Psoas muscle (tissue), 7 donors: ENCODE measurements at regions not wholly inside any gene's neighbourhood (a gene's known extent, or its start where the extent isn't known, plus 50 kb on each side); places are given as distances from the start of the nearest gene placed in this dataset.

Experiments
- ATAC-seq, 4 donors: fragments of 200-7000 bp; cut with Tn5 transposase; one replicate each; pipeline ENCODE4 v1.9.1; 2020; ENCODE audit warnings: moderate library complexity in 3 of 4, mild to moderate bottlenecking in 2 of 4
- DNase-seq, 2 donors: peaks; one replicate each; pipeline ENCODE4 v3.0.0-alpha.2; 2020
- H3K27ac ChIP-seq: fragments of 200-600 bp; one replicate; pipeline ENCODE4 v1.8.0; 2022
- H3K27me3 ChIP-seq, 3 donors: fragments of 200-600 bp in 1 of 3; one replicate each; pipeline versions ENCODE4 v1.6.1 to v1.8.0; 2013 to 2022; ENCODE audit warnings: low read length in 2 of 3, mild to moderate bottlenecking in 2 of 3, moderate library complexity in 1 of 3; ENCODE audit not compliant: insufficient read depth in 3 of 3
- H3K36me3 ChIP-seq, 2 donors: fragments of 200-600 bp in 1 of 2; one replicate each; pipeline versions ENCODE4 v1.6.1 to v1.8.0; 2013 to 2022; ENCODE audit warnings: low read depth in 1 of 2, mild to moderate bottlenecking in 1 of 2, moderate library complexity in 1 of 2; ENCODE audit not compliant: insufficient read depth in 1 of 2
- H3K4me1 ChIP-seq: fragments of 200-600 bp; one replicate; pipeline ENCODE4 v1.8.0; 2022
- H3K4me3 ChIP-seq: fragments of 200-600 bp; one replicate; pipeline ENCODE4 v1.8.0; 2022; ENCODE audit warnings: mild to moderate bottlenecking
- H3K9me3 ChIP-seq: fragments of 200-600 bp; one replicate; pipeline ENCODE4 v1.8.0; 2022
- CTCF ChIP-seq: fragments of 200-600 bp; IDR thresholded peaks from one replicate; pipeline ENCODE4 v1.8.0; 2022; ENCODE audit warnings: antibody characterized with exemption
- WGBS, 3 donors: extraction: QIAGEN DNeasy Blood & Tissue Kit; methylation state at CpG; one replicate each; pipeline versions ENCODE4 v1.1.6 to v1.1.7; 2013; 5-methylcytosine and 5-hydroxymethylcytosine counted together
- intact Hi-C, 2 donors: fragments of 100-400 bp; cut with DNase I; formaldehyde crosslinking; loops; one replicate each; pipeline versions ENCODE4 v1.11.0 to v1.14.2; 2022
- donor health status: healthy with polysubstance abuse.
- donor health status: DM: no; HTN: no; CAD: no; lungs with moderate emphysema.
- donor health status: Bipolar disorder and iron deficiency.
- donor health status: healthy.
- donor health status: DM: yes; HTN: yes; CAD: no.
- donor health status: DM: no; HTN: no; CAD: no.
- donor health status: DM: yes; HTN: yes; CAD: no.

GRCh38 chr12:97276661-97277429, 185.8 kb upstream of the RMST start:
- DNase-seq (no peak), ATAC-seq (no peak)
- Histone ChIP-seq H3K36me3 (no peaks in the 10 kb centered on the region), H3K27ac (no peak overlapping the region), H3K27me3 (no peaks in the 10 kb centered on the region), H3K9me3 (peaks cover 3% of the 10 kb centered on the region), H3K4me1 (no peaks in the 10 kb centered on the region), H3K4me3 (no peak overlapping the region)
- no peak for TF ChIP-seq CTCF
- WGBS, 3 donors, result 87 to 92% (median 89%) methylated on average over 1 of the region's 1 CpG
- intact Hi-C loops, result no loop called here

- Histone ChIP-seq H3K4me1 (no peaks in the 10 kb centered on the region), H3K9me3 (peaks cover 3% of the 10 kb centered on the region), H3K27ac (no peak overlapping the region), H3K27me3 (no peaks in the 10 kb centered on the region), H3K4me3 (no peak overlapping the region), H3K36me3 (no peaks in the 10 kb centered on the region)
- no peak for ATAC-seq
- 87 to 88% (median 87%) methylated on average over 8 of the region's 8 CpGs for WGBS, 3 donors
- no peak for DNase-seq
- intact Hi-C loops, result no loop called here
- no peak for TF ChIP-seq CTCF
Observed at GRCh38 chr12:97283297-97283696, 179.3 kb upstream of the RMST start.

DNA sequence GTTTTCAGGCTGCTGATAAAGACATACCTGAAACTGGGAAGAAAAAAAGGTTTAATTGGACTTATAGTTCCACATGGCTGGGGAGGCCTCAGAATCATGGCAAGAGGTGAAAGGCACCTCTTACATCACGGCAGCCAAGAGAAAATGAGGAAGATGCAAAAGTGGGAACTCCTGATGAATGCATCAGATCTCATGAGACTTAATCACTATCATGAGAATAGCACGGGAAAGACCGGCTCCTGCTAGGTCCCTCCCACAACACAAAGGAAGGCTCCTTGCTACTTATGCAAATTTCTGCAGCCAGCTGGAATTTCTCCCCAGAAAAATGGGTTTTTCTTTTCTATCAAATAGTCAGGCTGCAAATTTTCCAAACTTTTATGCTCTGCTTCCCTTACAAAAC, 174.1 kb upstream of the RMST start:
- no peaks in the 10 kb centered on the region for H3K27me3 ChIP-seq
- no peak overlapping the region for H3K27ac ChIP-seq
- no peak overlapping the region for H3K4me3 ChIP-seq
- H3K9me3 ChIP-seq, result no peaks in the 10 kb centered on the region
- no peaks in the 10 kb centered on the region for H3K36me3 ChIP-seq
- DNase-seq (no peak), ATAC-seq (no peak)
- no peak for TF ChIP-seq CTCF
- H3K4me1 ChIP-seq, result no peaks in the 10 kb centered on the region
- intact Hi-C loops, result no loop called here
- WGBS, 3 donors, result 64 to 73% (median 72%) methylated on average over 3 of the region's 3 CpGs

GRCh38 chr12:97292588-97292987, 170.0 kb upstream of the RMST start:
- ATAC-seq (no peak), DNase-seq (no peak)
- Histone ChIP-seq H3K36me3 (no peaks in the 10 kb centered on the region), H3K4me3 (no peak overlapping the region), H3K27me3 (no peaks in the 10 kb centered on the region), H3K4me1 (no peaks in the 10 kb centered on the region), H3K27ac (no peak overlapping the region), H3K9me3 (no peaks in the 10 kb centered on the region)
- 75 to 84% (median 79%) methylated on average over 3 of the region's 3 CpGs for WGBS, 3 donors
- intact Hi-C loops, result no loop called here
- TF ChIP-seq CTCF, result no peak

DNA sequence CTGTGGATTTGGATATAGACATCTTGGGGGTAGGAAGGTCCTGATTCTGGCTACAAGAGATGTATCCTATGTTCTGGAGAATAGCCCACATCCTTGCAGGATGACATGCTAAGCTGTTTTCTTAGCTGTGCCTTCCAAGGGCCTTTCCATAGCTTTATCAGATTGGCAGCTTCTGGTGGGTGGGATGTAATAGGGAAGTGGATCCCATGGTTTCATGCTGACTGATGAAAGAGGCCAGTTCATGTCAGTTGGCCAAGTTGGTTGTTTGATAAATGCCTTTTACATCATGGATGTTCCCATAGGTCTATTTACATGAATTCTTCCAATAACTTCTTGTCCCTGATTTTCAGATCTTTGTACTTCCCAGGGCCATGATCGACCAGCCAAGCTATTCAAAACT, 169.1 kb upstream of the RMST start:
- no peak for TF ChIP-seq CTCF
- Histone ChIP-seq H3K36me3 (no peaks in the 10 kb centered on the region), H3K27me3 (no peaks in the 10 kb centered on the region), H3K27ac (no peak overlapping the region), H3K4me1 (no peaks in the 10 kb centered on the region), H3K9me3 (no peaks in the 10 kb centered on the region), H3K4me3 (no peak overlapping the region)
- 78 to 96% (median 82%) methylated on average over 1 of the region's 1 CpG for WGBS, 3 donors
- ATAC-seq (no peak), DNase-seq (no peak)
- intact Hi-C loops, result no loop called here
